Muscle layer of duodenum (tissue), 2 donors: ENCODE measurements at regions not wholly inside any gene's neighbourhood (a gene's known extent, or its start where the extent isn't known, plus 50 kb on each side); places are given as distances from the start of the nearest gene placed in this dataset.
"Not testable (repeated sequence)": the region's sequence is repeated elsewhere in the genome, so short reads cannot be mapped to it uniquely, and the experiment has no call there.

ENCODE experiments used
- H3K27ac ChIP-seq: one replicate; pipeline ENCODE4 v1.7.0; 2013; ENCODE audit warnings: mild to moderate bottlenecking, low read length
- H3K27me3 ChIP-seq: one replicate; pipeline ENCODE4 v1.7.0; 2013; ENCODE audit warnings: low read depth, mild to moderate bottlenecking, control low read depth, low read length
- H3K36me3 ChIP-seq, 2 donors: one replicate each; pipeline ENCODE4 v1.7.0; 2013; ENCODE audit warnings: low read length in 2 of 2, control low read depth in 1 of 2, mild to moderate bottlenecking in 1 of 2; ENCODE audit not compliant: insufficient read depth in 2 of 2, control insufficient read depth in 1 of 2
- H3K4me1 ChIP-seq, 2 donors: one replicate each; pipeline ENCODE4 v1.7.0; 2013; ENCODE audit warnings: low read length in 2 of 2, mild to moderate bottlenecking in 2 of 2, control low read depth in 1 of 2, moderate library complexity in 1 of 2; ENCODE audit not compliant: insufficient read depth in 2 of 2, control insufficient read depth in 1 of 2
- H3K4me3 ChIP-seq, 2 donors: one replicate each; pipeline ENCODE4 v1.7.0; 2013; ENCODE audit warnings: low read length in 2 of 2, low read depth in 1 of 2, mild to moderate bottlenecking in 1 of 2
- H3K9me3 ChIP-seq, 2 donors: one replicate each; pipeline ENCODE4 v1.7.0; 2013; ENCODE audit warnings: low read length in 2 of 2, control low read depth in 1 of 2, mild to moderate bottlenecking in 1 of 2; ENCODE audit not compliant: control insufficient read depth in 1 of 2
- donor health status: healthy.

GRCh38 chr4:38532908-38533499, 131.0 kb upstream of the KLF3 start:
- Histone ChIP-seq H3K36me3 (no peaks in the 10 kb centered on the region), H3K4me1 (peaks cover 0 to 9% of the 10 kb centered on the region in 2 donors), H3K27ac (no peak overlapping the region), H3K27me3 (no peaks in the 10 kb centered on the region), H3K9me3 (no peaks in the 10 kb centered on the region), H3K4me3 (no peak overlapping the region)

GRCh38 chr4:38534344-38535045, 129.5 kb upstream of the KLF3 start:
- Histone ChIP-seq H3K4me1 (peaks cover 0 to 9% of the 10 kb centered on the region in 2 donors), H3K4me3 (no peak overlapping the region), H3K36me3 (no peaks in the 10 kb centered on the region), H3K27me3 (no peaks in the 10 kb centered on the region), H3K27ac (no peak overlapping the region), H3K9me3 (no peaks in the 10 kb centered on the region)

- H3K4me1 ChIP-seq, H3K27ac ChIP-seq, H3K36me3 ChIP-seq, H3K9me3 ChIP-seq, H3K27me3 ChIP-seq, H3K4me3 ChIP-seq: not testable (repeated sequence)
These were observed 128.9 kb upstream of the KLF3 start for GRCh38 chr4:38535071-38535470.

GRCh38 chr4:38535717-38536116, 128.3 kb upstream of the KLF3 start:
- Histone ChIP-seq H3K36me3 (no peaks in the 10 kb centered on the region), H3K9me3 (no peaks in the 10 kb centered on the region), H3K27me3 (no peaks in the 10 kb centered on the region), H3K4me3 (no peak overlapping the region), H3K4me1 (peaks cover 0 to 9% of the 10 kb centered on the region in 2 donors), H3K27ac (no peak overlapping the region)

- Histone ChIP-seq H3K9me3 (no peaks in the 10 kb centered on the region), H3K4me3 (no peak overlapping the region), H3K36me3 (no peaks in the 10 kb centered on the region), H3K27ac (no peak overlapping the region), H3K4me1 (peaks cover 0 to 9% of the 10 kb centered on the region in 2 donors), H3K27me3 (no peaks in the 10 kb centered on the region)
These were observed 127.3 kb upstream of the KLF3 start for GRCh38 chr4:38536716-38537115.

GRCh38 chr4:38537666-38538065, 126.3 kb upstream of the KLF3 start:
- Histone ChIP-seq H3K36me3 (no peaks in the 10 kb centered on the region), H3K27ac (no peak overlapping the region), H3K27me3 (no peaks in the 10 kb centered on the region), H3K9me3 (no peaks in the 10 kb centered on the region), H3K4me3 (no peak overlapping the region), H3K4me1 (peaks cover 0 to 5% of the 10 kb centered on the region in 2 donors)

GRCh38 chr4:38538517-38538916, 125.5 kb upstream of the KLF3 start:
- H3K4me1 ChIP-seq = no peaks in the 10 kb centered on the region
- no peaks in the 10 kb centered on the region for H3K9me3 ChIP-seq
- no peaks in the 10 kb centered on the region for H3K36me3 ChIP-seq
- no peak overlapping the region for H3K4me3 ChIP-seq
- no peaks in the 10 kb centered on the region for H3K27me3 ChIP-seq
- H3K27ac ChIP-seq = no peak overlapping the region

GRCh38 chr4:38539501-38539900, 124.5 kb upstream of the KLF3 start:
- Histone ChIP-seq H3K27me3 (no peaks in the 10 kb centered on the region), H3K36me3 (no peaks in the 10 kb centered on the region), H3K4me1 (no peaks in the 10 kb centered on the region), H3K4me3 (no peak overlapping the region), H3K9me3 (no peaks in the 10 kb centered on the region), H3K27ac (no peak overlapping the region)

- H3K36me3 ChIP-seq = no peaks in the 10 kb centered on the region
- H3K27ac ChIP-seq = no peak overlapping the region
- no peaks in the 10 kb centered on the region for H3K4me1 ChIP-seq
- H3K27me3 ChIP-seq = no peaks in the 10 kb centered on the region
- no peaks in the 10 kb centered on the region for H3K9me3 ChIP-seq
- no peak overlapping the region for H3K4me3 ChIP-seq
These were observed 116.9 kb upstream of the KLF3 start for GRCh38 chr4:38547052-38547451.

GRCh38 chr4:38548256-38548655, 115.7 kb upstream of the KLF3 start:
- H3K4me3 ChIP-seq = no peak overlapping the region
- H3K9me3 ChIP-seq = no peaks in the 10 kb centered on the region
- no peaks in the 10 kb centered on the region for H3K36me3 ChIP-seq
- no peaks in the 10 kb centered on the region for H3K27me3 ChIP-seq
- H3K27ac ChIP-seq = no peak overlapping the region
- H3K4me1 ChIP-seq = no peaks in the 10 kb centered on the region

GRCh38 chr4:38559374-38559773, 104.6 kb upstream of the KLF3 start:
- no peaks in the 10 kb centered on the region for H3K27me3 ChIP-seq
- H3K4me3 ChIP-seq = no peak overlapping the region
- H3K4me1 ChIP-seq = peaks cover 0 to 13% of the 10 kb centered on the region in 2 donors
- H3K27ac ChIP-seq = no peak overlapping the region
- no peaks in the 10 kb centered on the region for H3K9me3 ChIP-seq
- no peaks in the 10 kb centered on the region for H3K36me3 ChIP-seq

- H3K9me3 ChIP-seq = no peaks in the 10 kb centered on the region
These were observed 103.7 kb upstream of the KLF3 start for GRCh38 chr4:38560340-38560739.

More at GRCh38 chr4:38560340-38560739, 103.7 kb upstream of the KLF3 start:
- Histone ChIP-seq H3K27me3 (no peaks in the 10 kb centered on the region), H3K36me3 (no peaks in the 10 kb centered on the region), H3K4me3 (no peak overlapping the region), H3K4me1 (peaks cover 2 to 18% of the 10 kb centered on the region in 2 donors), H3K27ac (no peak overlapping the region)
